ENCODE measurements at regions not wholly inside any gene's neighbourhood (a gene's known extent, or its start where the extent isn't known, plus 50 kb on each side); places are given as distances from the start of the nearest gene placed in this dataset.

DNA sequence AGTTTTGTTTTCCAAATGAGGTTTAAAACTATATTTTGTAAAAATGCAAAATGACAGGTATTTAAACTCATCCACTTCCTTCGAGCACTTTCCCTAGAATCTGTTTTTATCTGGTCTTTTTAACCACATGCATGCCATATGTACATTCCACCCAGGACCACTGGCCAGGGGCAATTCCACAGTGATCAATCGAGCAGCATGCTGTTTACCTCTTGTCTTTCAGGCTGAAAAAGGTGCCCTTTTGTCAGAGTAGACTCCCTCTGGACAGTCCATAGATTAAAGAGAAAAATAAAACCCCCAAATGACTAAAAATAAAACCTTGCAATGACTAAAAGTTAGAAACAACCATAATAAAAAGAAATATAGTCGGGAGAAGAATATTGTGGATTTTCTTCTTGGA lies 313.3 kb downstream of the LMO4 start:
- TF ChIP-seq TAF1 (IDR thresholded peaks at IDR 0.05; ENCODE audit: low read depth, low read length) = no peak
- TF ChIP-seq POLR2A (IDR thresholded peaks at IDR 0.05; ENCODE audit: low read depth, low read length) = no peak
- no peak for TF ChIP-seq POU2F2 (IDR thresholded peaks at IDR 0.05; ENCODE audit: low read depth, low read length)
- no peak for TF ChIP-seq POLR2AphosphoS5 (IDR thresholded peaks at IDR 0.05; ENCODE audit: low read depth, low read length)
- no peak for TF ChIP-seq SPI1 (IDR thresholded peaks at IDR 0.05; ENCODE audit: low read depth, low read length)
- no peak for TF ChIP-seq PAX5 (IDR thresholded peaks at IDR 0.05; ENCODE audit: insufficient read depth, low read length, severe bottlenecking)
